Heart left ventricle (tissue), 13 donors: ENCODE measurements at regions not wholly inside any gene's neighbourhood (a gene's known extent, or its start where the extent isn't known, plus 50 kb on each side); places are given as distances from the start of the nearest gene placed in this dataset.

Source experiments
- CTCF ChIP-seq, 12 donors: fragments of 200-600 bp; sonication (generic) in 4 of 12; IDR thresholded peaks; one replicate each; pipeline versions ENCODE4 v1.5.0 to v1.8.0; 2018 to 2022; ENCODE audit warnings: antibody characterized with exemption in 12 of 12, mild to moderate bottlenecking in 5 of 12
- POLR2A ChIP-seq, 2 donors: fragments of 450-650 bp; IDR thresholded peaks; one replicate each; pipeline ENCODE4 v1.6.1; 2017; ENCODE audit warnings: antibody characterized with exemption in 2 of 2, mild to moderate bottlenecking in 2 of 2, moderate library complexity in 2 of 2
- donor health status: ischemic (EF 13 %, LVEDD 7.1; RV severe dilation, severe dysfunction).
- donor health status: DM: no; HTN: yes; CAD: no.
- donor health status: DM: no; HTN: no; CAD: no.
- donor health status: ischemic (EF 25% LVEDD 6.9; RV normal size, moderate dysfunction).
- donor health status: ischemic (EF 25% LVEDD 5.7; RV mildly dilated, moderate dysfunction).
- donor health status: ischemic (EF 35%, LVEDD 5.7; RV mildly dilated, moderate dysfunction).
- donor health status: nonischemic (EF 11% LVEDD 7.7; RV severe dilation, severe dysfunction).
- donor health status: DM: yes; HTN: yes; CAD: no.
- donor health status: PGD.
- donor health status: ischemic (EF 29% LVEDD 5.4; RV normal size, mild dysfunction).
- donor health status: nonischemic (EF 23%, LVEDD 6.1; RV moderate dilation, normal function).

- TF ChIP-seq CTCF (IDR thresholded peaks at IDR 0.05) (no peak), POLR2A (IDR thresholded peaks at IDR 0.05) (no peak)
Measured at GRCh38 chr12:30155001-30155730, 371.4 kb upstream of the TMTC1 start.
